ENCODE measurements at regions not wholly inside any gene's neighbourhood (a gene's known extent, or its start where the extent isn't known, plus 50 kb on each side); places are given as distances from the start of the nearest gene placed in this dataset.

DNA sequence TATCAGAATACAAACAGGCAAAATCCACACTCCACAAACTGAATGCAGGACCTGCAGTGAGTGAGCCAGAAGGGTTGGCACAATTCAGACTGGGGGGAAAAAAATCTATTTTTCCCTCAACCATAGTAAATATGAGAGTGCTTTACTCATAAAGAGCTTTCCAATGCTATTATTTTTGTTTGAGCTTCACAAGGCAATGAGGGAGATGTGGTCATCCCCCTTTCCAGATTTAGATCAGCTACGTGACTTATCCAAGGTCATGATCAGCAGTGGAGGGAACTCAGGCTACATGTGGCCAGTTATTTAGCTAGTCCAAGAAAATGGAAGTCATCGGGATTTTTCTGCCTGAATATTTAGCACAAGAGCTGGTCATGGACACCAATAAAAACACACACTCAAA lies 120.4 kb upstream of the KLF7 start:
- DNase-seq (ENCODE audit: low read depth in 2 of 3, low spot score in 2 of 3), result no peak

DNA sequence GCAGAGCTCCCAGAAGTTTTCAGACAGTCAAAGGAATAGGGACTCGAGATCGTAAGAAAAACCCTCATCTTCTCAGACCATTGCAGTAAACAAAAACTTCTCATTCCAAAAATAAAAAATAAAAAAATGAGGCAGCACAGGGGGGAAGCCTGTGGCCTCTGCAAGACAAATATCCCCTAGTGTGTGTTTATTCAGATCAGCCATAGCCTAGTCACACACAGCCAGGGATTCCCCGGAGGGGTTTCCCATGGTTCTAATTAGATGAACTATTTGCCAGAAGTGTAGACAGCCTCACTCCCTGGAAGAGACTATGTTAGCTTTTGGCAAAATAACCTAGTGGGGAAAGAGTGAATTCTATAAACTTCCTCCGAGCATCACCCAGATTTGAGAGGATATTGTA lies 122.9 kb upstream of the KLF7 start:
- DNase-seq (ENCODE audit: low read depth in 2 of 3, low spot score in 2 of 3), result no peak

DNA sequence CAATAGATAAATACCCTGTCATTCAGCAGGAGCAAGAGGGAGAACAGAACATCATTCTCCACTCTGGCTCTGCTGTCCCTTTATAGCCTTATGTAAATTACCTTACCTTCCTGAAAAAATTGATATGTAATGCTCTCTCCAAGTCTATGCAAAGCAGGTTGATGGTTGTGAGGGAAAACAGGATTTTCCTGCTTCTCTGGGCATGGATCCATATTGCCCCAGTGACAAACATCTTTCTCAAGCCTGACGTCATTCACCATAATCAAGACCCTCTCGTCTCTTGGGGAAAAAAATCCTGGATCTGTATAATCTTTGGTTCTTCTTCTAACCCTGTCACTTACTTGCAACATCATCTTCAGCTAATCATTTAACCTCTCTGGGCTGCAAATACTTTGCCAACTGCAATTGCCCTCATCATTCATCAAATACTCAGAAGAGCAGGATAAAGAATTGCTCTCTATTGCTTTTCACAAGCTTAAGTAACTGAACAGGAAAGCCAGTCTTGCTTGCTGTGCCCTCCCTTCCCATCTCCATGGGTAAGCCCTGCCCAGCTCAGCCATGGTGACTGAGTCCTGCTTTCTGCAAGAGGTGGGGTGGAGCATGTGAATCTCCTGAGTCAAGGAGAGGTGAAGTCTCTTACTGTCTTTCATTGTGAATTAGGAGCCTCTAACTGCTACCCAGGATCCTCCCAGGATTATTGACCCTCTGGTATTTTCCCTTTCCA lies 123.7 kb upstream of the KLF7 start:
- no peak for DNase-seq (ENCODE audit: low read depth in 2 of 3, low spot score in 2 of 3)

DNA sequence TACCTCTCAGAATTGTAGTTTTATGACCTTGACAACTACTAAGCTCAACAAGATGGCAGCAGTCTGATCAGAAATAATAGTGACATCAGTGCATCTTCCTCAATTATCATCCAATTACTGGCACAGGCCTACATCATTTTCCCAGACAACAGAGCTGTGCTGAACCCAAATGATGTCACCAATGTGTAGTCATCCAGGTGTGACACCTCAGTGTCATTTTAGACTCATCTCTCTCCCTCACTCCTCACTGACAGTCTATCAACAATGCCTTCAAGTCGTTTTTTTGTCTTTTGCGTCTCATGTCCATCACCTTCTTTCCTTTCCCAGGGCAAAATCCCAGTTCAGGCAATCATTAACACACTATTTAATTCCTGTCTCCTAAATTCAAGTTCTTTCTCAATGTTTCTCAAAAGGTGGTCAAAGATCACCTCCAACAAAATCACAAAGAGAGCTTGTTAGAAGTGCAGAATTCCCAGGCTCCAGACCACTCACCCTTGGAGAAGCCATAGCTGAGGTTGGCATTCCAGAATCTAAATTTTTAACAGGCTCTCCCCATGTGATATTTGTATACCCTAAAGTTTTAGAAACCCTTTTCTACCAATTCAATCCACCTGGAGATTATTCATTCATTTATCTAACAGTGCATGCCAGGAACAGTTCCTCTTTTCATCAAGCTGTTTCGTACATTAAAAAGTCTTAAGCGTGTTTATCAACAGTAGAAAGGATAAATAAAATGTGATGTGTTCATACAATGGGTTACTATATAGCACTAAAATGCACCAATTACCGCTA lies 125.3 kb upstream of the KLF7 start:
- no peak for DNase-seq (ENCODE audit: low read depth in 2 of 3, low spot score in 2 of 3)

DNA sequence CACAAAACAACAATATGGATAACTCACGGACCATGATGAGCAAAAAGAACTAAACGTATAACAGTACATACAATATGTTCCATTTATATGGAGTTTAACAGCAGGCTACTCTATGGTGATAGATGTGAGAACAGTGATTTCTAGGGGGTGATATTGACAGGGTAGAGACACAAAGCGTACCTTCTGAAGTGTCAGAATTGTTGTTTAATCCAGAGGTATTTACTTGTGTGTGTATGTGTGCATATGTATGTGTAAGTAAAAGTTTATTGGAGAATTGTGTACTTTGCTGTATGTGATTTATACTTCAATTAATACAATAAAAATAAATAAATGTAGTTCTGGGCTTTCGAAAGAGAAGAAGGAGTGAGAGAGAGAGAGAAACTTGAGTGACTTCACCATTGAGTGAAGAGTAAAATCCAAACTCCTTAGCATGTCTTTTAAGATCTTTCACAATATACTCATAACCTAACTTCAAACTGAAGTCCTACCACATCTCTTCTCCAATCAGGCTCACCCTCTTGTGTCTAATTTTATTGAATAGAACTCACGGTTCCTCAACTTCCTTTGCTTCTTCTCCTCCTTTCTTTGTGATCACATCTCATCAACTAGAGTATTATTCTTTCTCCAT lies 126.0 kb upstream of the KLF7 start:
- DNase-seq (ENCODE audit: low read depth in 2 of 3, low spot score in 2 of 3), result no peak

DNA sequence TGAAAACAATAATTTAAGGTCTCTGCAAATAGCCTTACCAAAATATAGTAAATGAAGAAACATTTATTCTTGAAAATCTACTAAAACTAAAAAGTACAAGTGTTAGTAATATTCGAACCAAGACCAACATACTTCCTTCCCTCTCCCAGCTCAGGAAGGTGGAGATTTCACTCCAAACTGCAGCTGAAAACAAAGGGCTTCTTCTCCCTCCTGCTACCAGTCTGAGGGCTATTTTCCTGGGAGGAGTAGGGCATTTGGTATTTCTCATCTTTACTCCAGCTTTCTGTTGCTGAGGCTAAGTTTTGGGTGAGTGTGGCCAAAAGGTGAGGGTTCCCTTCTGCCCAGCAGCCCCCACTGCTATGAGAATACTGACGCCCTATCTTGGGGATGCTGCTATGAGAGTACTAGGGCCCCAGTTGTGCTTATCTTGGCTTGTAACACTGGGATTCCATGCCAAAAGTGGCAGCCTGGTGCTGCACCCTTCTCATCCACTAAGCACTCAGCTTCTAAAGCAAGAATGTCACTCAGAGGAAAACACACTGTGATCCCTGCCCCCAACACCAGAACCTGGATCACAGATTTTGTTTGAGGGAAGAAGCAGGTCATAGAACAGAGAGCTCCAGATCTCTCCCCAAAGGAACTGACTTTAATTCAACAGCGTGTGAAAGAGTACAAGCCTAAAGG lies 130.7 kb upstream of the KLF7 start:
- no peak for DNase-seq (ENCODE audit: low read depth in 2 of 3, low spot score in 2 of 3)

DNA sequence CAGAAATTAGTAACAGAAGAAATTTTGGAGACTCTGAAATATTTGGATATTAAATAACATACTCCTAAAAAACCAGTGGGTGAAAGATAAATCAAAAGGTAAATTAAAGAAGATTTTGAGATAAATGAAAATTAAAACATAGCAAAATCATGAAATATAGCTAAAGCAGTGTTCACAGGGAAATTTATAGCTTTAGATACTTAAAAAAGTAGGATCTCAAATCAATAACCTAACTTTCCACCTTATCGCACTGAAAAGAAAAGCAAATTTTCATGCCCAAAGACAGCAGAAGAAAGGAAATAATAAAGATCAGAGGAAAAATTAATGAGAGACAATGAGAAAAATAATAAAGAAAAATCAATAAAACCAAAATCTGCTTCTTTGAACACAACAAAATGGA lies 135.1 kb upstream of the KLF7 start:
- no peak for DNase-seq (ENCODE audit: low read depth in 2 of 3, low spot score in 2 of 3)

DNA sequence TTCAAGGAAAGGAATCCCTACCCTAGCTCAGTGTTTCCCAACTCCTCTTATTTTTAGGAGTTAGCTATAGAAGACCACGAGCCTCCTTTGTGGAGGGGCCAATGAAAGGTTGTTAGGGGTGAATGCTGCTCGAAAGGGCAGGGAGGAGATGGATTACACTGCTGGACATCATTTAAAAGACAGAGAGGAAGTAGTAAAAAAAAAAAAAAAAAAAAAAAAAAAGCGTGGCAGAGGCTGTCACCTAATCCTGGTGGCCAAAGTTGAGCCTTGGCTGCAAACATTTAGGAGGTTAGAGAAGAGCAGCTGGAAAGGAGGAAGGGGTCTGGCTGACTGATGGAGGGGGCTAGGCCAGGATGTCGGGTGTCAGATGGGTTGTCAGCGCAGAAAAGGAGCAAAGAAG lies 139.0 kb upstream of the KLF7 start:
- DNase-seq (ENCODE audit: low read depth in 2 of 3, low spot score in 2 of 3), result no peak

DNA sequence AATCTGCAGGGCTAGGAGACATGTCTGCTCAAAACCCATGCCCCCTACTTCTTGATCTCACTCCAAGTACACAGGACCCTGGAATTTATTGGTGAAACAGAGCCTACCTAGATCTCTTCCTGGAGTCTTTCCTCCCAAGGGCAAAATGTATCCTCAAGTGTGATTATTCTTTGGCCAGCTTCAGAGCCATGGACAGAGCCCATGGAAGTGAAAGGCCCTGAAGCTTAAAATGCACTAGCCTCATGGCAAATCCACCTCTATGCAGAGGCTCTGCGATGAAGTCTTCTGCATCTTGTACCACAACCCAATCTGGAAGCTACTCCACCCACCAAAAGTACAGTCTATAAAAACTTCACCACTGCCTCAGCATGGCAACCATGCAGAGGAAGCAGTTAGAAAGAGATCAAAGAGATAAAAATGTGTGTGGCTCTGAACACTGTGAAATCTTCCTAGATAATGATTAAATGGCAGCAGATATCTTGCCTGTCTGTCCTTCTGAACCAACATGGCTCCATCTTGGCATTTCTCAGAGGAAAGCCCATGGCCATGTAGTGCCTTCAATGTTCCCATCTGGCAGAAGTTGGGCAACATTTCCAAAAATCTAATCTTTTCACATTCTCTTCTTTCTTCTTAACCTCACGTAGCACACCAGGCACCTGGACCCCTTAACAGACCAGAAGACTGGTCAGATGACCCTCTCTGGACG lies 142.9 kb upstream of the KLF7 start:
- DNase-seq (ENCODE audit: low read depth in 2 of 3, low spot score in 2 of 3), result no peak

DNA sequence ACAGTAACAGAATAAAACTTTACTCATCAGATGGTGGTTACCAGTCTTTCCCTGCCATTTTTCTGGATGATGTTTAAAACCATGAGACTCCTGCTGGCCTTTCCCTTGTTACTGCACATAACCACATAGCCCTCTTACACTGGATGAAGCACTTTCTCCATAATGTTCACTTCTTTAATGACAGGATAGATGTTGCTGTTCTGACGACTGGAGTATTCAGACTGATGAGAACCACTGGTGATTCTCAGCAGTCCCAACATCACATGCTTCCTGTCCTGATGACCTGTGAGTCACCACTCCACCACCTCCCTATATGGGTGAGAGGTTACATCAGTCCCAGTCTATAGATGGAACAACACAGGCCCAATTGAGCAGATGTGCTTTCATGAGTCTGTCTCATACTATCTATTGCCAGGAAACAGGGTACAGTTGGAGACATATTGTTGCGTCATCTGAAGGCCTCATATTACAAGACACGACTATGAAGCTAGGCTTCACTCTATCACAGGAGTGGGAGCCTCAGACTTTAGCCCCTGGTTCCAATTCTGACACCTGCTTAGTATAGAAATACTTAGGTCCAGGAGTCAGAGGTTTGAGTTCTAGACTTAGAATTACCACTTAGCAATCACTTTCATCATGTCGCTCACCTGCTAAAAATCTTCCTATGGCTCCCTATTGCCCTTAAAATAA lies 145.7 kb upstream of the KLF7 start:
- DNase-seq (ENCODE audit: low read depth in 2 of 3, low spot score in 2 of 3), result peak in 2 of 3 donors; percentile 8 to 9

DNA sequence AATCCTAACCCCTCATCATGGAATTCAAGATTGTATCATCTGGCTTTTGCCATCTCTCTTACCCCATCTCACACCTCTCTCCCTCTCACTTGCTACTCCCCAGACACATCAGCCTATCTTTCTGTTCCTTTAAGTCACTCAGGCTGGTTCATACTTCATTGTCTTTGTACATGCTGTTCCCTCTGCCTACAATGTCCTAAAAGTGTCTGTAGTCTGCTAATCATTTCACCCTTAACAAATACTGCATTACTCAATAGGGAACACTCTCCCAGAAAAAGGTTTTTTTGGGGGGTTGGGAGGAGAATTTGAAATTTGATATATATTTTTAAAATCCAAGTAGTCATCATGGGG lies 146.2 kb upstream of the KLF7 start:
- no peak for DNase-seq (ENCODE audit: low read depth in 2 of 3, low spot score in 2 of 3)

DNA sequence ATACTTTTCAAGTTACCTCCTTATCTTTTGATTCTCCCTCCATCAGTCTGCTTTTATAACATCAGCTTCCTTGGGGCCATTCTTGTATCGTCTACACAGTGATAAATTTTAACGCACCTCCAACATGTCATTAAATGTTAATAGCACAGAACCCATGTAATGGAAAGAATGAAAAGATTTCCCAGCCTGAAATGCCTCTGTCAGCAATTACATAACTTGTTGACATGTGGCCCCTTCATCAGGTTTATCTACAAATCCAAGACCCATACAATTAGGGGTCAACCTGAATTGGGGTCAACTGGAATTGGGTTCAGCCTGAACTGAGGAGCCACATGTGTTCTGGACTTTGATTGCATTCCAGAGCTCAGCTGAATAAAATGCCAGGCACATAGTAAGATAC lies 148.2 kb upstream of the KLF7 start:
- DNase-seq (ENCODE audit: low read depth in 2 of 3, low spot score in 2 of 3), result no peak

DNA sequence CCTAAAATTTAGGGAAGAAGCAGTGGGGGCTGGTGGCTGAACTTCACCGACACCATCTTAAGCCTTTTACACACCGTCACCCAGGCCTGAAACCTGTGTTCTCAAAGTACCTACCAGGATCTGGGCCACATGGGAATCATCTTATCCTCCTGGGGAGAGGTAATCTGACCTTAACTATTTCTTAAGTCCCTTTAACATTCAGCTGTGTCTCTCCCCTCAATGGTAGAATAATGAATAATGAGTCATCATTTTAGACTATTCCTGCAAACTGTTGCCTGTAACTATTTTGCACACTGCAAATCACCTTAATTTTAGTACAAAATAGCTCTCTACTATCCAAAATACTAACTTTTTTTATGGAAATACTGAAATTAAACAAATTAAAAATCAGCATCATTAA lies 149.4 kb upstream of the KLF7 start:
- no peak for DNase-seq (ENCODE audit: low read depth in 2 of 3, low spot score in 2 of 3)

DNA sequence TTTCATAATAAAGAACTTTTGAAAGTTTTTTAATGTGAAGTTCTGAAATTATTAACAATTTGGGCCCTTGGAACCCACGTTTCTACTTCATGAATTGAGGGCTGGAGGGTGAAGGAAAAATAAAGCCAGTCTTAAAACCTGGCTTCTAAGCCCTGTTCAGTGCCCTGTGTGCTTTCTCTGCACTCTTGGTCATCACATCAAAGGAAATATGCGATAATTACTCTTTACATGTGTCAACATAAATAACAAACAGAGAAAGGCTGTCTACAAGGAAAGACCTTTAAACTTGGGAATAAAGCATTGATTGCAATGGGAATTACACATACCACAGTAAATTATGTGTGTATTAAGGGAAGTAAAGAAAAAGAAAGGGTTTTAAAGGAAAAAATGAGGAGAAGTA lies 150.7 kb upstream of the KLF7 start:
- DNase-seq (ENCODE audit: low read depth in 2 of 3, low spot score in 2 of 3), result no peak

DNA sequence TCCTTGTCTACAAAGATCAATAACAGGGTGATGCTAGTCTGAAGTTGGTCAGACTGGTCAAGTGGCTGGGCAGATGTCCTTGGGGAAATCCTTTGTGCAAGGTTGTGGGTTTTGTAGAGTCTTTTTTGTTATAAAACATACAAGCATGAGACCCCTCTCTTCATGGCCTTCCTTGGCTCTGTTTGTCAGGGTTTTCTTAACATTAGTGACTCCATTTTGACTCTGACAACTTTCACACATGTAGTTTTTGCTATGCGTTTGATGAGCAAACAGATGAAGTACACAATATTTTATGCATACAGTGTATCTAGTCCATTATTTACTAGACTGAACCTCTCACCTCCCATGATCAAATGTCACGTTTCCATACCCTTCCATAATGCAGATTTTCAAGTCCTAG lies 151.2 kb upstream of the KLF7 start:
- DNase-seq (ENCODE audit: low read depth in 2 of 3, low spot score in 2 of 3), result no peak

DNA sequence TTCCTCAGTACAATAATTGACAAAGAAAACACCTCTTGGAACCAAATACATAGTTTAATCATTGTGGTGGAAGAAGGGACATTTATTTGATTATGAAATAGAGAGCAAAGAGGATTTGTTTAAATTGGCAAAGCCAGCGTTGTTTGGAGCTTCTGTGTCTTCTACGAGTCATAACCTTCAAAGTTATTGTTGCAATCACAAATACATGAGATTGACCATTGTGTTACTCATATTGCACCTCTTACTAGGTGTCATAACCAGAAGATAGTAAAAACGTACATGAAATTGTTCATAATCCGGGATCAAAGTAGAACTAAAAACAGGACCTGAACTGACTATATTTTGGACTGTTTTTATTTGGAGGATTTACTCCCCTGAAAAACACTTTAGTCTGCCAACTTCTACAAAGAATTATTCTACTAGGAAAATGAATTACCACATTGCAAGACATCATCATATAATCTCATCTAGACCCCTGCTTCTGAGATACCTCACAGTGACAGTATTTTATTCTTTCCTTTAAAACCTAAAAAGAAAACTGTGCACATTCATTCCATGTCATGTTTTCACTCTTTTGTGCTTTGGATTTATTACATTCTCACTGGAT lies 151.7 kb upstream of the KLF7 start:
- no peak for DNase-seq (ENCODE audit: low read depth in 2 of 3, low spot score in 2 of 3)

DNA sequence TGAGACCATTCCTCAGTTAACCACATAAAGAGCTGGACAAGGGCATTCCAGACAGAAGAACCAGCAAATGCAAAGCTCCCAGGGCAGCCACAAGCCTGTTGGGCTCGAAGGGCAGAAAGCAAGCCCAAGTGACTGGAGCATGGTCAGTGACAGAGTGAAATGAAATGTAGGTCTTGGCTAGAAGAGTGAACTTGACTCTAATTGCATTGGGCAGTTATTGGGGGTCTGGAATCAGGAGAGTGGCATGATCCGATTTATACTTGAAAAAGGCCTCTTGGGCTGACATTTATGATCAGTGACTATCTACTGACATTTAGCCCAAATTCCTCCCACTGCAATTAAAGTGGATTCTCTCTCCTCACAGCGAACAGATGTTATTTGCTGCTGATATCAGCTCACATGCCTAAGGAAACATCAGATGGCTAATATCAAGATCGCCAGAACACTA lies 152.5 kb upstream of the KLF7 start:
- DNase-seq (ENCODE audit: low read depth in 2 of 3, low spot score in 2 of 3), result no peak

DNA sequence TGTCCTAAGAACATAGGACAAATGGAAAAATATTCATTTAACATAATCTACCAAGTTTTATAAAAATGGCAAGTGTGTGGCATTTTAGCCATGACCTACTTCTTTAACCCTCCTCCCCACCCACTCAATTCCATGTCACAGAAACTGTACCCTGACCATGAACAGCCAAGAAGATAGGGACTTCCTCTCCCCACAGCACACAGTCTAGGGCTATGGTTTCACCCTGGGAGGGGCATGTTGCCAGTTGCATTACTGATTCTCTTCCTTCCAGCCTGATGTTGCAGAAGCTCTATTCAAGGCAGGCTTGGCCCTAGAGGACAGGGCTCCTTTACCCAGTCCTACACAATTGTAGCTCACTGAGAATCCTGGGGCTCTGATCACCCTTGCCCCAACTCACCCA lies 153.6 kb upstream of the KLF7 start:
- no peak for DNase-seq (ENCODE audit: low read depth in 2 of 3, low spot score in 2 of 3)

DNA sequence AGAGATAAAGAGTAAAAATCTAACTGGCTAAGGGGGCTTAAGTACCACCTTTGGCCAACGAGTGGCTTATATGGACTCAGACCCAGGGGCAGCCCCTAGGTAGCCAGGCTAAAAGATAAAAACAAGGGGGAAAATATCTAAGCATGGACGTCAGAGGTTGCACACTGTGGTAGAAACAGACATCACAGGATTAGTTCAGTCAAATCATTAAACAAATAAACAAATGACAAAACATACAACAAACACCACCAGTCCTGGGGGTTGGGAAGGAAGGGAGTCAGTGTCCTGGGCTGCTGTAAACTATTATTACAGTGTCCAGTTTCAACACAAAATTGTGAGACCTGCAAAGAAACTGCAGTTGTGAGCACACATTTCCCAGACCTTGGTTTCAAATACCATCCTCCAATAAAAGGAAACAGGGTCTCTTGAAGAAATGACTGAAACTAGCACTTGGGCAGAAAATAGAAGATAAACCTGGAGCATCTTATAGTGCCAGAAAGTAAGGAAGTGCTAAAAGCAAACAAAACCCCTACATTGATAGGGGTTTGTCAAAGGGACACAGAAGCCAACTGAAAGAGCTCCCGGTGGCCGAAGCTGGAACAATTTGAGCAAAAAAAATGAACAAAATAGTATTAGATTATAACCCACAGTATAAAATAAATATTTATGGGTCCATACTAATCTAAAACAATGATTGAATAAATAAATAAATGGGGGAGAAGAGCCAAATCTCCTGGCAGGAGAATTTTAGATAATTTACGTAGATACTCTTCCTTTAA lies 154.8 kb upstream of the KLF7 start:
- no peak for DNase-seq (ENCODE audit: low read depth in 2 of 3, low spot score in 2 of 3)

Data from hematopoietic multipotent progenitor cell (in vitro differentiated cells).